22Rv1 (cell line): ENCODE measurements at regions not wholly inside any gene's neighbourhood (a gene's known extent, or its start where the extent isn't known, plus 50 kb on each side); places are given as distances from the start of the nearest gene placed in this dataset.

Source experiments
- H3K27ac ChIP-seq: fragments of 450-650 bp; 2 replicates; pipeline ENCODE4 v1.5.1; 2017
- ZFX ChIP-seq: fragments of 450-650 bp; IDR thresholded peaks from 2 replicates; pipeline ENCODE4 v1.6.1; 2017; ENCODE audit warnings: antibody characterized with exemption, borderline replicate concordance
- TF ChIP-seq, protein P1 (sequence below): fragments of 450-650 bp; IDR thresholded peaks from 2 replicates; pipeline ENCODE4 v1.5.1; 2017; ENCODE audit warnings: mild to moderate bottlenecking

- no peak overlapping the region for H3K27ac ChIP-seq
- TF ChIP-seq ZFX = no peak
- TF ChIP-seq, protein P1, sequence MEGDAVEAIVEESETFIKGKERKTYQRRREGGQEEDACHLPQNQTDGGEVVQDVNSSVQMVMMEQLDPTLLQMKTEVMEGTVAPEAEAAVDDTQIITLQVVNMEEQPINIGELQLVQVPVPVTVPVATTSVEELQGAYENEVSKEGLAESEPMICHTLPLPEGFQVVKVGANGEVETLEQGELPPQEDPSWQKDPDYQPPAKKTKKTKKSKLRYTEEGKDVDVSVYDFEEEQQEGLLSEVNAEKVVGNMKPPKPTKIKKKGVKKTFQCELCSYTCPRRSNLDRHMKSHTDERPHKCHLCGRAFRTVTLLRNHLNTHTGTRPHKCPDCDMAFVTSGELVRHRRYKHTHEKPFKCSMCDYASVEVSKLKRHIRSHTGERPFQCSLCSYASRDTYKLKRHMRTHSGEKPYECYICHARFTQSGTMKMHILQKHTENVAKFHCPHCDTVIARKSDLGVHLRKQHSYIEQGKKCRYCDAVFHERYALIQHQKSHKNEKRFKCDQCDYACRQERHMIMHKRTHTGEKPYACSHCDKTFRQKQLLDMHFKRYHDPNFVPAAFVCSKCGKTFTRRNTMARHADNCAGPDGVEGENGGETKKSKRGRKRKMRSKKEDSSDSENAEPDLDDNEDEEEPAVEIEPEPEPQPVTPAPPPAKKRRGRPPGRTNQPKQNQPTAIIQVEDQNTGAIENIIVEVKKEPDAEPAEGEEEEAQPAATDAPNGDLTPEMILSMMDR = no peak
These were observed 743.2 kb upstream of the GRIA3 start for GRCh38 chrX:122440832-122441231.

DNA sequence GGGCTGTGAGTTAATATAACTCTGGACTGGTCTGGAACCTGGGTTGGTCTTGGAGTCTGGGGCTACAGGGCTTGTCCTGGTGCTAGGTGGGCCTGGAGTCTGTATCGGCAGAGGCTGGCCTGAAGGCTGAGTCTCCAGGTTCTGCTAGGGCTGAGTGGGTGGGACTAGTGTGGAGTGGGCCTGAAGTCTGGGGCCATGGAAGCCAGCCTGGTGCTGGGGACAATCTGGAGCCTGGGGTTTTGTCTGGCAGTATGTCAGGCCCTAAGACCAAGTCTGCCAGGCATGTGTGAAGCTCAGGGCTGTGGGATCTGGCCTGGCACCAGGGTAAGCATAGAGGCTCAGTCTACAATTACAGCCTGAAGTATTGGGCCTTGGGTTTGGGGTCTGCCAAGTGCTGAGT is 742.6 kb upstream of the GRIA3 start:
- TF ChIP-seq, protein P1 = no peak
- TF ChIP-seq ZFX = no peak
- H3K27ac ChIP-seq = no peak overlapping the region

DNA sequence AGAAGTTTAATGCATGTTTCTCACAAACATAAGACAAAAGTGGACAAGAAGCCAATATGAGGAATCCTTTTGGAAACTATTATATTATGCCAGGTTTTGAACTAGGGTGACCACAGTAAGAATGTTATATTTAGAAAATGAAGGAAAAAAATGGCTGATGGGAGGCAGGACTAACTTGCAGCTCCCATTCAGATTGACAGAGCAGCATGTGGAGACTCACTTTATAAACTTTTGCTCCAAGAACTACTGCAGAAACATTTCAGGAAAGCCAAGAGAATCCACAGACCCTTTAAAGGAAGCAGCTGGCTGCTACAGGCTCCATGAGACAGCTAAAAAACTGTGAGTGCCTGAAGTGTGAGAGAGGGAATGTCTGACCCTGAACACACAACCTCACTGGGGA is 738.6 kb upstream of the GRIA3 start:
- TF ChIP-seq, protein P1 = no peak
- TF ChIP-seq ZFX = no peak

GRCh38 chrX:122464341-122464740 is 719.7 kb upstream of the GRIA3 start:
- TF ChIP-seq ZFX = no peak
- H3K27ac ChIP-seq = no peak overlapping the region

More for the DNA sequence above, 738.6 kb upstream of the GRIA3 start:
- H3K27ac ChIP-seq = no peak overlapping the region

DNA sequence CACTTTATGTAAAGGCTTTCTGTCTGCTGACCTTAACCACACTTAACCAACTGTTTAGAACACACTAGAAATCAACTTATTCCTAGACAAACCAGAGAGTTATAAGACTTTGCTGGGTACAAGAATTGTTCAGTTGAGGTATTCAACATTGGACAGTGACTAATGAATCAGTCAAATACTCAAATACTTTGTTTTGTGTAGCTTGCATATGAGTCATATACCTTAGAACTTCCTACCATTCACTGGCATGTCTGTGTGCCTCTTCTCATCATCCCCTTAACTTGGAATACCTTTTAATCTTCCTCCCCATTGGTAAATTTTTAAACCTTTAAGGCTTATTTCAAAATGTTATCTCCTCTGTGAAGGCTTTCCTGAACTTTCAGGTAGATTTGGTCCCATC is 708.8 kb upstream of the GRIA3 start:
- TF ChIP-seq, protein P1 = no peak
- TF ChIP-seq ZFX = no peak

DNA sequence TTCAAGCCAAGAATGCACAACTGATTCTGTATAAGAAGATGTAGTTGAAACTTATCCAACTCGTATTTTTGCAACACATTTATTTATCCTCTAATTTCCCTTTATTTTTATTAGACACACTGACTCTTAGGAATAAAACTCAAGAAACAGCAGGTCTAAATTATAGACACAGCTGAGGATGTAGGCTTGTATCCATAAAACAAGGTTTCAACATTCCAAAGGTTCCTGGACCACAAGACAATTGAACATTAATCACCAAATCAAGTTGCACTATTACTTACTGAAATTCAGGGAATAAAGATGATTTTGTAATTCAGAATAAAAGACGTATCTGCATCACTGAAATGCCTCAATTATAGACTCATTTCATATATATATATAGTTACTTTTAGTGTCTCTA is 683.5 kb upstream of the GRIA3 start:
- H3K27ac ChIP-seq = no peak overlapping the region
- TF ChIP-seq, protein P1 = no peak
- no peak for TF ChIP-seq ZFX

More for the DNA sequence above, 708.8 kb upstream of the GRIA3 start:
- no peak overlapping the region for H3K27ac ChIP-seq

GRCh38 chrX:122501652-122502051 is 682.4 kb upstream of the GRIA3 start:
- no peak overlapping the region for H3K27ac ChIP-seq
- TF ChIP-seq, protein P1 = no peak
- TF ChIP-seq ZFX = no peak

- TF ChIP-seq ZFX = no peak
- TF ChIP-seq, protein P1 = no peak
- no peak overlapping the region for H3K27ac ChIP-seq
These were observed 680.1 kb upstream of the GRIA3 start for GRCh38 chrX:122504026-122504425.
